Prostate gland (tissue), 2 donors: ENCODE measurements at regions not wholly inside any gene's neighbourhood (a gene's known extent, or its start where the extent isn't known, plus 50 kb on each side); places are given as distances from the start of the nearest gene placed in this dataset.

Experiments used
- POLR2A ChIP-seq: fragments of 450-650 bp; IDR thresholded peaks from one replicate; pipeline ENCODE4 v1.6.1; 2016; ENCODE audit warnings: antibody characterized with exemption, mild to moderate bottlenecking
- TF ChIP-seq, protein P1 (sequence below), 4 experiments: fragments of 200-600 bp in 2 of 4; fragments of 450-650 bp in 2 of 4; sonication (generic) in 2 of 4; IDR thresholded peaks; 1 replicate in 3 of 4; 2 replicates in 1 of 4; pipeline ENCODE4 v1.5.1; 2016 to 2019; ENCODE audit warnings: antibody characterized with exemption in 4 of 4, mild to moderate bottlenecking in 2 of 4, moderate library complexity in 2 of 4

DNA sequence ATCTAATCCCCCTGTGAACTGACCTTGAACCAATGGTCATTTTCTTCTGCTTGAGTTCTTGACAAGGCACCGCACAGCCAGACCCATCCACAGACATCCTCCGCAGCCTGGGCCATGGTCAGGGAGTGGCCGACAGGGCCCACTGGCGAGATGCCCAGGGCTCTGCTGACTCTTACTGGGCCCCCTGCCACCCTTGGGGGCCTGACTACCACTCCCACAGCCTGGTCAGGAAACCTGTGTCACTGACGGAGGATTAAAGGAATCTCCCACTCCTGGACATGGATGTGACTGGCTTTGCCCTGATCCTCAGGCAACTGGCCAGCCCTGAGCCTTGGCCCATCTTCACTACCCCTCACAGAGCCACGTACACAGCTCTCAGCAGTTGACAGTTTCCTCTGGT lies 50.4 kb upstream of the ENO4 start:
- TF ChIP-seq, protein P1, sequence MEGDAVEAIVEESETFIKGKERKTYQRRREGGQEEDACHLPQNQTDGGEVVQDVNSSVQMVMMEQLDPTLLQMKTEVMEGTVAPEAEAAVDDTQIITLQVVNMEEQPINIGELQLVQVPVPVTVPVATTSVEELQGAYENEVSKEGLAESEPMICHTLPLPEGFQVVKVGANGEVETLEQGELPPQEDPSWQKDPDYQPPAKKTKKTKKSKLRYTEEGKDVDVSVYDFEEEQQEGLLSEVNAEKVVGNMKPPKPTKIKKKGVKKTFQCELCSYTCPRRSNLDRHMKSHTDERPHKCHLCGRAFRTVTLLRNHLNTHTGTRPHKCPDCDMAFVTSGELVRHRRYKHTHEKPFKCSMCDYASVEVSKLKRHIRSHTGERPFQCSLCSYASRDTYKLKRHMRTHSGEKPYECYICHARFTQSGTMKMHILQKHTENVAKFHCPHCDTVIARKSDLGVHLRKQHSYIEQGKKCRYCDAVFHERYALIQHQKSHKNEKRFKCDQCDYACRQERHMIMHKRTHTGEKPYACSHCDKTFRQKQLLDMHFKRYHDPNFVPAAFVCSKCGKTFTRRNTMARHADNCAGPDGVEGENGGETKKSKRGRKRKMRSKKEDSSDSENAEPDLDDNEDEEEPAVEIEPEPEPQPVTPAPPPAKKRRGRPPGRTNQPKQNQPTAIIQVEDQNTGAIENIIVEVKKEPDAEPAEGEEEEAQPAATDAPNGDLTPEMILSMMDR (IDR thresholded peaks at IDR 0.05), result no peak
- no peak for TF ChIP-seq POLR2A
